Muscle layer of colon (tissue), 2 donors: ENCODE measurements at regions not wholly inside any gene's neighbourhood (a gene's known extent, or its start where the extent isn't known, plus 50 kb on each side); places are given as distances from the start of the nearest gene placed in this dataset.

Experiments used
- H3K27ac ChIP-seq: one replicate; pipeline ENCODE4 v1.7.0; 2013; ENCODE audit warnings: low read depth, mild to moderate bottlenecking, low read length, moderate library complexity
- H3K27me3 ChIP-seq, 2 donors: one replicate each; pipeline ENCODE4 v1.7.0; 2013; ENCODE audit warnings: low read length in 2 of 2, mild to moderate bottlenecking in 2 of 2; ENCODE audit not compliant: insufficient read depth in 2 of 2, control insufficient read depth in 1 of 2
- H3K36me3 ChIP-seq: one replicate; pipeline ENCODE4 v1.7.0; 2013; ENCODE audit warnings: mild to moderate bottlenecking, low read length; ENCODE audit not compliant: insufficient read depth
- H3K4me1 ChIP-seq: one replicate; pipeline ENCODE4 v1.7.0; 2013; ENCODE audit warnings: mild to moderate bottlenecking, low read length; ENCODE audit not compliant: insufficient read depth
- H3K4me3 ChIP-seq, 2 donors: one replicate each; pipeline ENCODE4 v1.7.0; 2013; ENCODE audit warnings: low read length in 2 of 2, low read depth in 1 of 2, mild to moderate bottlenecking in 1 of 2, moderate library complexity in 1 of 2
- H3K9ac ChIP-seq: one replicate; pipeline ENCODE4 v1.7.0; 2013; ENCODE audit warnings: low read length
- H3K9me3 ChIP-seq: one replicate; pipeline ENCODE4 v1.7.0; 2013; ENCODE audit warnings: mild to moderate bottlenecking, low read length
- donor health status: abdominal sarcoma.
- donor health status: Adenocarcinoma of cecum.

DNA sequence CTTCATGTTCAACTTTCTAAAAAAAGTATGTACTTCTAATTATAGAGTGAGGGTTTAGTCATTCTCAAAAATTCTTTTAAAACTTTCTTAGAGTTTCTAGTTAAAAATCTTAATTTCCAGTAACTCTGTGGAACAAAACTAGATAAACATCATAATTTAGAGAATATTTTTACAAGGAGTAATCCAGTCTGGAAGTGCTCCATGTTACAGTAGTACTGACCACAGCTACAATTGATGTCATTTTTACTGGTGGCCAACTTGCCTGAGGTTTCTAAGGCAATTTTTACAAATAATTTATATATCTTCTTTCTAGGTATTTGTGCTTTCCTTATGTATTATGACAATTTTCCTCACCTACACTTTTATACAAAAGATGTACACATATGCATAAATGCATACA is 490.4 kb downstream of the CENPC start:
- Histone ChIP-seq H3K9ac (no peak overlapping the region), H3K27ac (no peak overlapping the region), H3K36me3 (no peaks in the 10 kb centered on the region), H3K4me3 (no peak overlapping the region), H3K9me3 (no peaks in the 10 kb centered on the region), H3K27me3 (no peaks in the 10 kb centered on the region), H3K4me1 (no peaks in the 10 kb centered on the region)

- Histone ChIP-seq H3K27ac (no peak overlapping the region), H3K9ac (no peak overlapping the region), H3K27me3 (no peaks in the 10 kb centered on the region), H3K4me3 (no peak overlapping the region), H3K4me1 (no peaks in the 10 kb centered on the region), H3K9me3 (no peaks in the 10 kb centered on the region), H3K36me3 (no peaks in the 10 kb centered on the region)
Measured at GRCh38 chr4:67052814-67053675, 492.3 kb downstream of the CENPC start.

GRCh38 chr4:67051000-67051789 is 494.1 kb downstream of the CENPC start:
- no peaks in the 10 kb centered on the region for H3K9me3 ChIP-seq
- H3K36me3 ChIP-seq, result no peaks in the 10 kb centered on the region
- no peaks in the 10 kb centered on the region for H3K27me3 ChIP-seq
- no peak overlapping the region for H3K27ac ChIP-seq
- no peaks in the 10 kb centered on the region for H3K4me1 ChIP-seq
- H3K9ac ChIP-seq, result no peak overlapping the region
- no peak overlapping the region for H3K4me3 ChIP-seq

- H3K4me3 ChIP-seq, result no peak overlapping the region
- H3K27ac ChIP-seq, result no peak overlapping the region
- no peaks in the 10 kb centered on the region for H3K4me1 ChIP-seq
- H3K36me3 ChIP-seq, result no peaks in the 10 kb centered on the region
- no peaks in the 10 kb centered on the region for H3K27me3 ChIP-seq
- no peaks in the 10 kb centered on the region for H3K9me3 ChIP-seq
- no peak overlapping the region for H3K9ac ChIP-seq
Measured at GRCh38 chr4:67049446-67049845, 495.9 kb downstream of the CENPC start.

DNA sequence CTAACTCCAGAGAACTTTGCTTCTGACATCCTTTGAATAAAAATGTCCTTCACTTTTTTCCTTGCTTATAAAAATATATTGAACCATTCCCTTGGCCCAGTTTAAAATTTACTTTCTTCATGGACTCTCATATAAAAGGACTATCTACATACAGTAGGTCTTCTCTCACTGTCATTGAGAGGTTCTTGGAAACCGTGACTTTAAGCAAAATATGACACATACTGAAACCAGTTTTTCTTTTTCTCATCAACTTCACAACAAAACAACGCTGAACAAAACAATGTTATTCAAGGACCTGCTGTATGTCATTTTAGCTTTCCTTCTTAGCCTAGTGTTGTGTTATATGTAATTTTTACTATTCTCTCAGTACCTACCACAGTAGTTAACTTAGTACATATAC is 496.8 kb downstream of the CENPC start:
- no peak overlapping the region for H3K4me3 ChIP-seq
- no peak overlapping the region for H3K9ac ChIP-seq
- no peaks in the 10 kb centered on the region for H3K9me3 ChIP-seq
- H3K27ac ChIP-seq, result no peak overlapping the region
- H3K4me1 ChIP-seq, result no peaks in the 10 kb centered on the region
- H3K27me3 ChIP-seq, result no peaks in the 10 kb centered on the region
- no peaks in the 10 kb centered on the region for H3K36me3 ChIP-seq

GRCh38 chr4:67040315-67040714 is 505.0 kb downstream of the CENPC start:
- no peaks in the 10 kb centered on the region for H3K9me3 ChIP-seq
- H3K4me1 ChIP-seq, result no peaks in the 10 kb centered on the region
- H3K36me3 ChIP-seq, result no peaks in the 10 kb centered on the region
- no peak overlapping the region for H3K9ac ChIP-seq
- no peak overlapping the region for H3K27ac ChIP-seq
- H3K27me3 ChIP-seq, result no peaks in the 10 kb centered on the region
- no peak overlapping the region for H3K4me3 ChIP-seq

DNA sequence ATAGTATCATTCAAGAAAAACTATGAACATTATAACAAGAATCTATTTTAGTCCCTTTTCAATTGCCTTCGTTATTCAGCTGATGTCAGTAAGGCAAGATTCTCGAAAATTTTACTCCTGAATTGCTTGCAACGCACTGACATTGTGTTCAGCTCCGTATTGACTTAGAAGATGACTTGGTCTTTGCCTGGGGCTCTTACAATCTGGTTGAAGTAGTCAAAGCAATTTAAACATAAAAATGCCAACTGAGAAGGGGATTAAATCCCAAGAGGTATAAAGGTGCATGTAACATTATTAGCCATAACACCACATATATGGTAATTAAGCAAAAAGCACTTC is 507.1 kb downstream of the CENPC start:
- H3K36me3 ChIP-seq, result no peaks in the 10 kb centered on the region
- no peak overlapping the region for H3K27ac ChIP-seq
- no peak overlapping the region for H3K4me3 ChIP-seq
- H3K9me3 ChIP-seq, result no peaks in the 10 kb centered on the region
- no peaks in the 10 kb centered on the region for H3K27me3 ChIP-seq
- H3K4me1 ChIP-seq, result no peaks in the 10 kb centered on the region
- H3K9ac ChIP-seq, result no peak overlapping the region

DNA sequence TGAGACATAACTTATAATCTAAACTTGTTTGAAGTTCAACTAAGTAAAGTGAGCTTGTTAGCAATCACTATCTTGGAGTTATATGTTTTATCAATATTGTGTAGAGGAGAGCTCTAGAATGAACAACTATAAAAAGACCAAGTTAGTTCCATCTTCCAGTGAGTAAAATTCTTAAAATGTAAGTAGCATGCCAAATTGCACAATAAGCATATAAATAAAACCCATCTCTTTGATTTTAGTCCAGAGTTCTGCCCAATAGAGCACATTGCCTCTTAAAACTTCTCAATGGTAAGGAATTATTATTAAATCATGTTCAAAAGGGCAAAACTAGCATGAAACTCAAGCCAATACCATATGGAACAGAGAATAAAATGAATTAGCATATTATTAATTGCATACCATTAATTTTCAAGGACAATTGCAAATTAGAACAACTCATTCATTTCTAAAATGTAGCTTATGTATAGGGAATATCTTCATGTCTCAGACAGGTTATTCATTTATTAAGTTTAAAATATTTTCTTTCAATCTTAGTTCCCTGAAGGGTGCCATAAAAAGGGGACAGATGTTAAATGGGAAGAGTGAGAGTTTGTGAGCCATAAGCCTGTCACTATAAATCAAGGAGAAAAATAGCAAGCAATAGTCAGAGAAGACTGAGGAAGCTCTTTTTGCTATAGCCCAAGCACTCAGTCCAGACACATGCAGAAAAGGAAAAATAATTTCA is 507.6 kb downstream of the CENPC start:
- Histone ChIP-seq H3K4me1 (no peaks in the 10 kb centered on the region), H3K9me3 (no peaks in the 10 kb centered on the region), H3K9ac (no peak overlapping the region), H3K4me3 (no peak overlapping the region), H3K27ac (no peak overlapping the region), H3K36me3 (no peaks in the 10 kb centered on the region), H3K27me3 (no peaks in the 10 kb centered on the region)

- no peaks in the 10 kb centered on the region for H3K36me3 ChIP-seq
- no peak overlapping the region for H3K27ac ChIP-seq
- no peak overlapping the region for H3K9ac ChIP-seq
- H3K27me3 ChIP-seq, result no peaks in the 10 kb centered on the region
- H3K4me3 ChIP-seq, result no peak overlapping the region
- H3K9me3 ChIP-seq, result no peaks in the 10 kb centered on the region
- no peaks in the 10 kb centered on the region for H3K4me1 ChIP-seq
Measured at GRCh38 chr4:67036791-67037190, 508.5 kb downstream of the CENPC start.

DNA sequence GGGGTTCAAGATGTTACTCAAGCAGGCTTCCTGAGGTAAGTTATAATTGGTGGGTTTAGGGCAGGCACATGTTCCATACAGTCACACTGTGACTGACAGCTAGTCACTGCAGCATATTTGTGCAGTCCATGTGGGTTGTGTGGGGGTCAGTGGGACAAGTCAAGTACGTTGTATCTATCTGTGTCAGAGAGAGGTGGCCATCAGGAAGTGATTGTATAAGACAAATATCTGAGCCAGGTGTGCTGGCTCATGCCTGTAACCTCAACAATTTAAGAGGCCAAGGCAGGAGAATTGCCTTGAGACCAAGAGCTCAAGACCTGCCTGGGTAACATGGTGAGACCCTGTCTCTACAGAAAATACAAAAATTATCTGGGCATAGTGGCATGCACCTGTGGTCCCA is 509.3 kb downstream of the CENPC start:
- Histone ChIP-seq H3K9me3 (no peaks in the 10 kb centered on the region), H3K4me3 (no peak overlapping the region)

GRCh38 chr4:67035501-67035900 is 509.8 kb downstream of the CENPC start:
- Histone ChIP-seq H3K4me1 (no peaks in the 10 kb centered on the region), H3K36me3 (no peaks in the 10 kb centered on the region), H3K27me3 (no peaks in the 10 kb centered on the region), H3K9ac (no peak overlapping the region), H3K27ac (no peak overlapping the region), H3K9me3 (no peaks in the 10 kb centered on the region), H3K4me3 (no peak overlapping the region)

More for the DNA sequence above, 509.3 kb downstream of the CENPC start:
- Histone ChIP-seq H3K9ac (no peak overlapping the region), H3K4me1 (no peaks in the 10 kb centered on the region), H3K36me3 (no peaks in the 10 kb centered on the region), H3K27me3 (no peaks in the 10 kb centered on the region), H3K27ac (no peak overlapping the region)
